WTC11 (cell line): ENCODE measurements at regions not wholly inside any gene's neighbourhood (a gene's known extent, or its start where the extent isn't known, plus 50 kb on each side); places are given as distances from the start of the nearest gene placed in this dataset.
"Not testable (repeated sequence)": the region's sequence is repeated elsewhere in the genome, so short reads cannot be mapped to it uniquely, and the experiment has no call there.

Source experiments
- ATAC-seq: fragments of 200-7000 bp; cut with Tn5 transposase; 2 replicates; pipeline ENCODE4 v1.10.0; 2021; ENCODE audit warnings: mild to moderate bottlenecking, moderate library complexity
- CTCF ChIA-PET: fragments of 300-600 bp; sonication (Branson Sonifier 250); formaldehyde crosslinking; loops from one replicate; lab custom pipeline; 2021; ENCODE audit warnings: antibody characterized with exemption; lab: Charles Lee
- POLR2A ChIA-PET: fragments of 350-600 bp; sonication (Branson Sonifier 250); formaldehyde crosslinking; loops from one replicate; lab custom pipeline; 2021; ENCODE audit warnings: antibody characterized with exemption; lab: Charles Lee
- DNase-seq: peaks from one replicate; pipeline ENCODE4 v3.0.0; 2021; ENCODE audit warnings: low spot score
- H3K27ac Mint-ChIP-seq: 2 replicates; pipeline ENCODE4 v1.8.0; 2021; ENCODE audit warnings: mixed read lengths
- H3K27me3 Mint-ChIP-seq: 2 replicates; pipeline ENCODE4 v1.8.0; 2021; ENCODE audit warnings: low read depth, mild to moderate bottlenecking, moderate library complexity, mixed read lengths
- H3K36me3 Mint-ChIP-seq: 2 replicates; pipeline ENCODE4 v1.8.0; 2021; ENCODE audit warnings: mixed read lengths
- H3K4me1 Mint-ChIP-seq: 2 replicates; pipeline ENCODE4 v1.8.0; 2022; ENCODE audit warnings: mixed read lengths
- H3K4me3 Mint-ChIP-seq: 2 replicates; pipeline ENCODE4 v1.8.0; 2021; ENCODE audit warnings: mild to moderate bottlenecking, moderate library complexity, mixed read lengths
- H3K9me3 Mint-ChIP-seq: 2 replicates; pipeline ENCODE4 v1.8.0; 2021; ENCODE audit warnings: mixed read lengths
- ATF6 ChIP-seq: sonication (generic); formaldehyde crosslinking; IDR thresholded peaks from 2 replicates; pipeline ENCODE4 v1.8.1; 2023; ENCODE audit warnings: mild to moderate bottlenecking, missing genetic modification reagents
- CREM ChIP-seq: sonication (generic); formaldehyde crosslinking; IDR thresholded peaks from 2 replicates; pipeline ENCODE4 v1.8.1; 2022; ENCODE audit warnings: mild to moderate bottlenecking, missing genetic modification reagents, moderate library complexity
- CTCF ChIP-seq: fragments of 200-600 bp; IDR thresholded peaks from 2 replicates; pipeline ENCODE4 v1.8.0; 2022; ENCODE audit warnings: antibody characterized with exemption
- ETV6 ChIP-seq: sonication (generic); formaldehyde crosslinking; IDR thresholded peaks from 2 replicates; pipeline ENCODE4 v1.8.1; 2022; ENCODE audit warnings: mild to moderate bottlenecking, missing genetic modification reagents
- FOXP1 ChIP-seq: sonication (generic); formaldehyde crosslinking; IDR thresholded peaks from 2 replicates; pipeline ENCODE4 v1.8.0; 2022; ENCODE audit warnings: missing genetic modification reagents, mild to moderate bottlenecking, moderate library complexity, borderline replicate concordance
- GABPB1 ChIP-seq: sonication (generic); formaldehyde crosslinking; IDR thresholded peaks from 2 replicates; pipeline ENCODE4 v1.8.1; 2023; ENCODE audit warnings: mild to moderate bottlenecking, missing genetic modification reagents
- HMGXB4 ChIP-seq: sonication (generic); formaldehyde crosslinking; IDR thresholded peaks from 2 replicates; pipeline ENCODE4 v1.8.1; 2023; ENCODE audit warnings: mild to moderate bottlenecking, moderate library complexity, missing genetic modification reagents
- NR2C2 ChIP-seq: sonication (generic); formaldehyde crosslinking; IDR thresholded peaks from 2 replicates; pipeline ENCODE4 v1.8.0; 2022; ENCODE audit warnings: mild to moderate bottlenecking, missing genetic modification reagents
- RORB ChIP-seq: fragments of 250-450 bp; sonication (Bioruptor Pico); IDR thresholded peaks from 2 replicates; pipeline ENCODE4 v1.9.0; 2021; ENCODE audit warnings: mild to moderate bottlenecking
- SMAD3 ChIP-seq: sonication (generic); formaldehyde crosslinking; IDR thresholded peaks from 2 replicates; pipeline ENCODE4 v1.8.0; 2022; ENCODE audit warnings: missing genetic modification reagents, mild to moderate bottlenecking, borderline replicate concordance
- SOX15 ChIP-seq: fragments of 250-450 bp; sonication (Bioruptor Pico); IDR thresholded peaks from 2 replicates; pipeline ENCODE4 v1.9.0; 2021; ENCODE audit warnings: mild to moderate bottlenecking
- TCF7 ChIP-seq: sonication (generic); formaldehyde crosslinking; IDR thresholded peaks from 2 replicates; pipeline ENCODE4 v1.8.0; 2022; ENCODE audit warnings: mild to moderate bottlenecking, low read depth, missing genetic modification reagents, moderate library complexity
- ZBTB43 ChIP-seq: sonication (generic); formaldehyde crosslinking; IDR thresholded peaks from 2 replicates; pipeline ENCODE4 v1.8.1; 2023; ENCODE audit warnings: mild to moderate bottlenecking, missing genetic modification reagents
- ZMAT4 ChIP-seq: fragments of 250-450 bp; sonication (Bioruptor Pico); IDR thresholded peaks from 2 replicates; pipeline ENCODE4 v1.9.0; 2021; ENCODE audit warnings: mild to moderate bottlenecking
- ZNF219 ChIP-seq: sonication (generic); formaldehyde crosslinking; IDR thresholded peaks from 2 replicates; pipeline ENCODE4 v1.8.0; 2023; ENCODE audit warnings: missing genetic modification reagents, mild to moderate bottlenecking, borderline replicate concordance
- ZNF281 ChIP-seq: sonication (generic); formaldehyde crosslinking; IDR thresholded peaks from 2 replicates; pipeline ENCODE4 v1.8.0; 2023; ENCODE audit warnings: mild to moderate bottlenecking, missing genetic modification reagents
- ZNF425 ChIP-seq: fragments of 250-450 bp; sonication (Bioruptor Pico); conservative IDR thresholded peaks from 2 replicates; pipeline ENCODE4 v1.9.0; 2021; ENCODE audit warnings: mild to moderate bottlenecking

GRCh38 chr10:33481184-33481583, 146.7 kb upstream of the NRP1 start:
- H3K4me3 Mint-ChIP-seq = no peak overlapping the region
- H3K4me1 Mint-ChIP-seq = peaks cover 32% of the 10 kb centered on the region
- H3K27me3 Mint-ChIP-seq = peaks cover 9% of the 10 kb centered on the region; the same call in 1 of the 2 replicates
- TF ChIP-seq ZNF281 (CRISPR knock-in tag) (no peak), HMGXB4 (CRISPR knock-in tag) (no peak), NR2C2 (CRISPR knock-in tag) (no peak), CREM (CRISPR knock-in tag) (no peak), CTCF (no peak)
- peaks cover 20% of the 10 kb centered on the region for H3K36me3 Mint-ChIP-seq
- POLR2A ChIA-PET = no interaction called here
- CTCF ChIA-PET = no interaction called here
- H3K27ac Mint-ChIP-seq = no peak overlapping the region
- H3K9me3 Mint-ChIP-seq = peaks cover 22% of the 10 kb centered on the region
- DNase-seq (no peak), ATAC-seq (no peak)

GRCh38 chr10:33480417-33480816, 145.9 kb upstream of the NRP1 start:
- POLR2A ChIA-PET, H3K27ac Mint-ChIP-seq, H3K27me3 Mint-ChIP-seq, H3K4me3 Mint-ChIP-seq, DNase-seq, CTCF ChIA-PET, ATAC-seq: not testable (repeated sequence)
- Mint-ChIP-seq H3K36me3 (peaks cover 20% of the 10 kb centered on the region), H3K9me3 (peaks cover 24% of the 10 kb centered on the region), H3K4me1 (peaks cover 30% of the 10 kb centered on the region)

- H3K9me3 Mint-ChIP-seq = peaks cover 39% of the 10 kb centered on the region
- H3K36me3 Mint-ChIP-seq = peaks cover 20% of the 10 kb centered on the region
- peaks cover 2% of the 10 kb centered on the region; the same call in 1 of the 2 replicates for H3K27me3 Mint-ChIP-seq
- H3K27ac Mint-ChIP-seq = no peak overlapping the region
- no peak overlapping the region for H3K4me3 Mint-ChIP-seq
- POLR2A ChIA-PET = no interaction called here
- DNase-seq = no peak
- CTCF ChIA-PET = no interaction called here
- H3K4me1 Mint-ChIP-seq = peaks cover 22% of the 10 kb centered on the region
- TF ChIP-seq ATF6 (CRISPR knock-in tag) (no peak), HMGXB4 (CRISPR knock-in tag) (no peak), GABPB1 (no peak), FOXP1 (CRISPR knock-in tag) (no peak), TCF7 (CRISPR knock-in tag) (no peak), ZNF425 (CRISPR knock-in tag) (no peak), ZNF219 (CRISPR knock-in tag) (no peak), ZBTB43 (CRISPR knock-in tag) (no peak), ZMAT4 (no peak), SOX15 (CRISPR knock-in tag) (no peak), SMAD3 (CRISPR knock-in tag) (no peak), ETV6 (no peak), RORB (CRISPR knock-in tag) (no peak)
- no peak for ATAC-seq
Observed at GRCh38 chr10:33478675-33479125, 144.2 kb upstream of the NRP1 start.
